Activated CD8-positive, alpha-beta memory T cell treated with anti-CD3 and anti-CD28 coated beads, Interleukin-2, amount 10 ng/mL, durations not matched to agents 7 days and 5 days (primary cell): ENCODE measurements at regions not wholly inside any gene's neighbourhood (a gene's known extent, or its start where the extent isn't known, plus 50 kb on each side); places are given as distances from the start of the nearest gene placed in this dataset.

ENCODE experiments used
- ATAC-seq: fragments of 150-1000 bp; cut with Tn5 transposase; one replicate; pipeline ENCODE4 v1.10.0; 2021; ENCODE audit warnings: moderate library complexity
- CTCF ChIA-PET: fragments of 350-600 bp; sonication (Branson Sonifier 250); formaldehyde crosslinking; loops from one replicate; lab custom pipeline; 2021; ENCODE audit warnings: antibody characterized with exemption; lab: Charles Lee
- DNase-seq: peaks from one replicate; pipeline ENCODE4 v3.0.0-alpha.2; 2020
- H3K27ac Mint-ChIP-seq: one replicate; pipeline ENCODE4 v1.8.0; 2021; ENCODE audit warnings: mild to moderate bottlenecking, mixed read lengths
- H3K27me3 Mint-ChIP-seq: one replicate; pipeline ENCODE4 v1.8.0; 2021; ENCODE audit warnings: mixed read lengths
- H3K36me3 Mint-ChIP-seq: one replicate; pipeline ENCODE4 v1.8.0; 2021; ENCODE audit warnings: mild to moderate bottlenecking, mixed read lengths
- H3K4me1 Mint-ChIP-seq: one replicate; pipeline ENCODE4 v1.8.0; 2021; ENCODE audit warnings: mixed read lengths
- H3K4me3 Mint-ChIP-seq: one replicate; pipeline ENCODE4 v1.8.0; 2021; ENCODE audit warnings: mild to moderate bottlenecking, moderate library complexity, mixed read lengths
- H3K9me3 Mint-ChIP-seq: one replicate; pipeline ENCODE4 v1.8.0; 2022; ENCODE audit warnings: low read depth, mixed read lengths

DNA sequence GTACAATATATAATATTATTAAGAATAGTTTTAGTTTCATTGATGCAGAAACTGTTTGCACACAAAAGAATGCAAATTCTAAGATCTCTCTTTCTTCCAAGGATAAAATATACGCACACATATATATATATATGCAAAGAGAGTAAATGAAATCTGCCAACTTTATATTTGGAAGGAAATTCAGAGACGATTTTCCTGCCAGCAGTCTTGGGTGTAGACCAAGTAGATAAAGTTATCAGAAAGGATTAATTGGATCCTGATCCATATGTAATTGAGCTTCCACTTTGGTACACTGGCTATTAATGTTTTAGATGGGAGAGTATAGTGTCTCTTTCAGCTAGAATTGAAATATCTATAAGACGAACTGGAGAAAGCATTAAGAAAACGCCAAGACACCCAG lies 295.4 kb upstream of the IL12A start:
- ATAC-seq (no peak), DNase-seq (no peak)
- Mint-ChIP-seq H3K4me3 (no peak overlapping the region), H3K9me3 (peaks cover 3% of the 10 kb centered on the region), H3K4me1 (no peaks in the 10 kb centered on the region), H3K36me3 (no peaks in the 10 kb centered on the region), H3K27me3 (no peaks in the 10 kb centered on the region), H3K27ac (no peak overlapping the region)
- CTCF ChIA-PET, result no interaction called here

DNA sequence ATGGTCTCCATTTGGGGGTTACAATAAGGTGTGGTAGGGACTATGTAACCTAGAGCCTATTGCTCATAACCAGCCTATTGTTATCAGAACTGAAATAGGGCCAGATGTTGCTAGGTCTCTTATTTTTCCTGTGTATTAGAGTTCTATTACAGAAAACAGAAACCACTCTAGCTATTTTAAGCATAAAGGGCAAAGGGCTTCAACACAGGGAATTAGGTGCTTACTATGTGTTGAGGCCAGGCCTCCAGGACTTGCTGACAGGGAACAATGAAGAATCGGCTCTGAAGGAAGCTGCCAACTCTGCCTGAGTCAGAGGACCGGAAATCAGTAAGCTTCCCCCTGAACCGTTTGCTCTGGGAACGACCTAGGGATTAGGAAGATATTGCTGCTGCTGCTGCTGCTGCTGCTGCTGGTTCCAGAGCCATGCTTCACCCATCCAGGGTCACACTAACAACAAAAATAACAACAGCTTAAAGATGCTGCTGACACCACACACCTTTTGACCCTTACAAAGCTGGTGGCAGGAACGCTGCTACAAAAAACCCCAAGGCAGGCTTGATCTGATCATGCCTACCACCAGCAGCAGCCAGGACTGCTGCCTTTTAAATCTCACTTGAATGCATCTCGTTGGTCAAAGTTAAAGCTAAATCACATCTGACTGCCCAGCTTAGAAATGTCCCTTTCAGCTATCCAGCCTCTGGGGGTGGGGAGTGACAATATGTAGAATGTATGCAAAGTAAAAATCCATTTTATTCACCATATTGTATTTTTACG lies 276.9 kb upstream of the IL12A start:
- no peak for DNase-seq
- Mint-ChIP-seq H3K4me1 (no peaks in the 10 kb centered on the region), H3K36me3 (no peaks in the 10 kb centered on the region), H3K4me3 (no peak overlapping the region), H3K27me3 (no peaks in the 10 kb centered on the region), H3K27ac (no peak overlapping the region), H3K9me3 (no peaks in the 10 kb centered on the region)
- no peak for ATAC-seq
- CTCF ChIA-PET, result no interaction called here

DNA sequence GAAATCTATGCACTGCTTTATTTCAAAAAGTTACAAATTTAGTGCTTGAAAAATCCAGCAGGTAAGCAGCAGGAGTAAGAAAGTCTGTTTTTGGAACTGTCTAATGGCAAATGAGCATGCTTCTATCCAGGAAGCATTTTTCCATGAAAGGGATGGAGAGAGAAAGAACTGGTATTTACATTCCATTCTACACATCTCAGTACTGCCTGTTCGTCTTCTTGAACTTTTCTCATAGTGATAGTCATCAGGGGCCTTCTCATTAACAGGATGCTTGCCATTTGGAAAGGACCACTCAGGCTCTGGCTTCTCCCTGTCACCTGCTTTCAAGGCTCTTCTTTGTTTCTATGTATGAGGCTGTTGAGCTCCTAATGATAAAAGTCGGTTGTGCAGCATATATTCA lies 267.3 kb upstream of the IL12A start:
- H3K36me3 Mint-ChIP-seq, result no peaks in the 10 kb centered on the region
- ATAC-seq (no peak), DNase-seq (no peak)
- no peak overlapping the region for H3K4me3 Mint-ChIP-seq
- H3K27ac Mint-ChIP-seq, result no peak overlapping the region
- no peaks in the 10 kb centered on the region for H3K27me3 Mint-ChIP-seq
- H3K4me1 Mint-ChIP-seq, result no peaks in the 10 kb centered on the region
- H3K9me3 Mint-ChIP-seq, result no peaks in the 10 kb centered on the region
- CTCF ChIA-PET, result no interaction called here

DNA sequence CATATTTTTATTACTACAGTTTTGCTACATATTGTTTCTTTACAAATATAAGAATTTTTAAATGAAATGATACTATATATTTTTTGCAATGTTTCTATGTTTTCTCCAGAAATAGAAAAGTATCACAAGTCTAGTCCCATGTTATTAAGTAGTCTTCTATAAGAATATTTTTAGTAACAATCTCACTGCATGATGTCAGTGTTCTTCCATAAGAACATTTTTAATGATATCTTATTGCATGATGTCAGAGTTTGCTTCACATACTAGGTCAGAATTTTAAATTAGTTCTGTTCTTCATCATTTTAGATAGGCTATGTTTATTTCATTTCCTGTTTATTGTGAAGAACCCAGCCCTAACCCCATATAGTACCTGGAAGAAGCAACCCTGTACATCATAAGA lies 265.3 kb upstream of the IL12A start:
- Mint-ChIP-seq H3K4me3 (no peak overlapping the region), H3K27ac (no peak overlapping the region), H3K4me1 (no peaks in the 10 kb centered on the region), H3K9me3 (no peaks in the 10 kb centered on the region), H3K36me3 (no peaks in the 10 kb centered on the region), H3K27me3 (no peaks in the 10 kb centered on the region)
- CTCF ChIA-PET, result no interaction called here
- no peak for ATAC-seq
- no peak for DNase-seq

DNA sequence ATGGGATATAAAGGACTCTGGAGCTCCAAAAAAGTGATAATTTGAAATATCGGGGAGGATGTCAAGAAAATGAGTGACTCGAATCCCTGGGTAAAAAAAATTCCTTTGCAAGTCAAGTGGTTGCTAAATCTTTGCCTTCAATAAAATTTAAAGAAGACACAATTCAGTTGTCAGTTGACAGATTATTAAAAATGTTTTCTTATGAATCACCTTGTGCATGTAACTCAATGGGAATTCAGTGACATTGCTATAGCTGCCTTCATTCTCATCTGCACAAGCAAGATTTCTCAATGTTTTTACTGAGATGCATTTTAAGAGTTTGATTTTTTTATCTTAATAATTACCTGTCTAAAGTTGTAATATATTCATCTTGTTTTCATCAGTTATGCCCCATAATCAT lies 264.0 kb upstream of the IL12A start:
- Mint-ChIP-seq H3K27ac (no peak overlapping the region), H3K27me3 (no peaks in the 10 kb centered on the region), H3K9me3 (no peaks in the 10 kb centered on the region), H3K4me3 (no peak overlapping the region), H3K36me3 (no peaks in the 10 kb centered on the region), H3K4me1 (no peaks in the 10 kb centered on the region)
- ATAC-seq (no peak), DNase-seq (no peak)
- CTCF ChIA-PET, result no interaction called here

DNA sequence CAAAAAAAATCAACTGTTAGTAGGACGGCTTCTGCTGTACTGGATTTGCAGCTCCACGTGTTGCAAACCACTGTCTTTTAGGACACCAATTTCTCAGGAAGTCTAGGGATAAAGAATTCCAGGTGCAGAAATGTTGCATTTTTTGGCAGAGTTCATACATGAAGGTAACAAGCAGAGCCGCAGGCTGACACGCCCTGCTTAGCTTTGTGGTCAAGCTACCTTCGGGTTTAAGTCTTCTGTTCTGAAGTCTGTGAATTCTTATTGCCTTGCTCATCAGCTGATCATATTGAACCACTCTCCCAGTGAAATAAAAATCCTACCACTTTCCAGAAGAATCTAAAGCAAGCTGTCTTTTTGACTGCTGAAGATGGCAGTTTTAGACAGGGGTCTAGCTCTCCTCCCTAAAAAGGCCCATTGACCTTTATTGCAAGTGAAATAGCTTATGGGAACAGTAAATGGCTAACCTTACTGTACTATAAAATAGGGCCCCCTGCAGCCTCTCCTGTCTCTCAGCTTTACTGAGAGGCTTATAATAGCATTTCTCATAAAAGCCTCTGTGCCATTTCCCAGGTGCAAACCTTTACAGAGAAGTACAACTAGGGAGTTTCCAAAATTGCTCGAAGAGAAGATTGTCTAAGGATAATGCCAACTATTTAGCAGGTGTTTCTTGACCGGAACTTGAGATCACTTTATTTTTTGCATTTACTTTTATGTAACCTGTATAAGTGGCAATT lies 262.2 kb upstream of the IL12A start:
- CTCF ChIA-PET, result no interaction called here
- Mint-ChIP-seq H3K4me3 (no peak overlapping the region), H3K27ac (no peak overlapping the region), H3K9me3 (no peaks in the 10 kb centered on the region), H3K4me1 (no peaks in the 10 kb centered on the region), H3K36me3 (no peaks in the 10 kb centered on the region), H3K27me3 (no peaks in the 10 kb centered on the region)
- ATAC-seq, result no peak
- DNase-seq, result no peak

DNA sequence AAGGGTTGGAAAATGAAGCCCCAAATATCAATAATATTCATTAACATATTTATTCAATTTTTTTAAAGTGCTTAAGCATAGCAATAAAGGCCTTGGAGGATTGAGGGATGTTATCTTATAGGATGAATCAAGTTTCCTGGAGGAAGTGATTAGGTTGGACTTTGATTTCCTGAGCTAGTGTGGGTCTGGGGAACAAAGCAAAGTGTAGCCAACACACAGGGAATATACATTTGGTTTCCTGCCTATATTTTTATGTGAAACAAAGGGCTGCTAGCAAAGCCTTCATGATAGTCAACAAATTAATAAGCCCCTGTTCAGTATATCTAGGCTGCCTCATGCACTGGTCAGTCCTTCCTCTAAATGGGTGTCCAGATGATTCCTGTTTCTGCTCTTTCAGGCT lies 261.1 kb upstream of the IL12A start:
- Mint-ChIP-seq H3K27ac (no peak overlapping the region), H3K27me3 (no peaks in the 10 kb centered on the region), H3K36me3 (no peaks in the 10 kb centered on the region), H3K9me3 (no peaks in the 10 kb centered on the region), H3K4me3 (no peak overlapping the region), H3K4me1 (no peaks in the 10 kb centered on the region)
- CTCF ChIA-PET, result no interaction called here
- ATAC-seq (no peak), DNase-seq (no peak)

DNA sequence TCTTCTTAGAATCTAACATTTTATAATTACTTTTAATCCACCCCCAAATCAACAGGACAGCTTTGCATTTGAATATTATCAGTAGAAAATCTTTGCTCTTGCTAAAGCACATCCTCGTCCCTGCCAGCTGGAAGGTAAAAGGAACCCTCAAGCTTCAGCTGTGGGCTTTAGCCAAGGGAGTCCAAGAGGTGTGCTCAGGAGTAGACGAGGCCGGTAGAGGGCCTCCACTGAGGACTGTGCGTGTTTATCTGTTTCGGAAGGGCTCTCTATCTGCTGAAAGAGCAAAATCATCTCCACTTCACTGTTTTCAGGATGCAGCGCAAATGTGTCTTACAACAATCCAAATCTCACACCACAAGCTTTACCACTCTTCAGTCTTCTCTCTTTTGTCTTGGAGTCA lies 257.4 kb upstream of the IL12A start:
- Mint-ChIP-seq H3K9me3 (no peaks in the 10 kb centered on the region), H3K4me3 (no peak overlapping the region), H3K27me3 (no peaks in the 10 kb centered on the region), H3K36me3 (no peaks in the 10 kb centered on the region), H3K4me1 (no peaks in the 10 kb centered on the region), H3K27ac (no peak overlapping the region)
- DNase-seq, result no peak
- CTCF ChIA-PET, result no interaction called here
- ATAC-seq, result no peak

DNA sequence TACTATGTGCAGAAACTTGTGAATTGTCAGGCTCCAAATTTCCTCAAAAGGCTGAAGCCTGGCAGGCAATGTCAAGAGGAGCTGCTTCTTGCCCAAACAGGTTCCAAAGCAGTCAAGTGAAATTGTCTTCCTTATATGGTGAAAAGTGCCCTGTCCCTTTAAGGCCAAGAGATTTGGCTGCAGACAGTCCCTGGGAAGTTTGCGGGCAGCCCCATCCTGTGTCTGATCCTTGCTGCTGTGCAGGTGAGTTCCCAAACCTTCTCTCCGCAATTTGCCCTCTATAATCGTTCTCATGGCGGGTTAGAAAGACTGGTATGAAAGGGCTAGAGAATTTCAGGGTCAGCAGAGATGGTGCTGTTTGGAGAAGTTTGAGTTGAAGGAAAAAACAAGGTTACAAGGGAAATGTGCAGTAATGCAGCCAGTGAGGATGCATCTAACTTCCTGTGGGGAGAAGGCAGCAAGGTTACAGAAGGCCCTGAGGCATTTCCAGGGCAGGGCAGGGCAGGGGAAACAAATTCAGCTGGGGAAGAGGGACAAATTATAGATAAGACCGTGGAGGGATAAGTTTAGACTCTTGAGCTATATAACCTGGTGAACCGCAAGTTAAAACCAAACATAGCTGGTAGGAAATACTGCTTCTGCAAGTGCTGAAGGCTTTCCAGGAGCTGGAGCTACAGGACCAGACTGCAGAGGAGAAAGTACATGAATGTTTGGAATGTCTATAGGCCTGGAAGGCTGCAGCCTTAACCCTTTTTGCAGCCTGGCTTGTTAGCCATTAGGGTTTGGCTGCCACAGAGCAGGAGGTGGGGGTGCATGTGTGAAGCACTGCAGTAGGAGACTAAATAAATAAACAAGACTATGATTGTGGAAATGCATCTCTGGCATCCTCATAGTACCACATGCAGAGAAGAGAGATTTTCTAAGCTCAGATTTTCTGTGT lies 256.2 kb upstream of the IL12A start:
- Mint-ChIP-seq H3K4me3 (no peak overlapping the region), H3K27ac (no peak overlapping the region), H3K27me3 (no peaks in the 10 kb centered on the region), H3K9me3 (no peaks in the 10 kb centered on the region), H3K4me1 (no peaks in the 10 kb centered on the region), H3K36me3 (no peaks in the 10 kb centered on the region)
- DNase-seq (no peak), ATAC-seq (no peak)
- CTCF ChIA-PET, result no interaction called here

DNA sequence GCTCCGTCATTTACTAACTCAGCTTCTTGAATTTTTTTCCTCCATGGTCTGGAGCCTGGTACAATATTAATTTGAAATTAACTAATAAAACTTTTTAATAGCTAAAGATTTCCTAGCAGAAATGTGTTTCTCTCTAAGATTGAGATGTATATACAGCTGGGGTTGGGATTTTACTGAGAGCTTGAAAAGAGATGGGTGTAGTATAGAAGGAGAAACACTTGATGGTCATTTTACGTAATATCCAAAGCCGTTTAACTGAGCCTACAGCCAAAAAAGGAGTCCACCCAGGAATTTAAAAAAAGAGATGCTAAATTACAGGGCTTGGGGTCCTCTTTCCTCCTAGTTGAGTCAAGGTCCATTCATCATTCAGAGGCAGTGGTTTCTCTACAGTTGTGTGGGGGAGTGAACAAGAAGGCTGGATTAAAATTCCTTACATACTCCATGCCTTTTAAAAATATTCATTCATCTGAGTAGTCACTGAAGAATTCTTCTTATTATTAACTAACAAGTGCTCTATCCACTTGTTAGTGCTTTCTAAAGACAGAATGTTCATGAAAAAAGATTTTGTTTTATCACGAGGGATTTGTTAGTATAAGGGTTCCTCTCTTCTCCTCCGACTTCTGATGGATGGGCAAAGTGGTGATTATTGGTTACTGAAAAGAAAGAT lies 255.3 kb upstream of the IL12A start:
- CTCF ChIA-PET, result no interaction called here

DNA sequence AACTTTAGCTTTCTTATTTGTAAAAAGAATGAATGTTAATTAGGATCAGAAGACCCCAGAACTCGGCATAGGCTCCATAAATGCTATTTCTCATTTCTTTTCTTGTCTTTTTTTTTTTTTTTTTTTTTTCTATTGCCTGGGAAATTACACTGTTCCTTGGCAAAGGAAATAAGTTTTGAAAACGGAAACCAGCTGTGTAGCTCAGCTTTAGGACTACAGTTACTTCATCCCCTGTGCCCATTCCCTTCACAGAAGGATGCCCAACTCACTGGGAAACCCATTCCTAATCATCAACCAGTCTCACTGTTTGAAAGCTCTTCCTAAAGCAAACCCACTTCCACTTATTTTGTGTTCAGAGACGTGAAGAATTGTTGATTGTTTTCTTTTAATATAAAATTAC lies 254.0 kb upstream of the IL12A start:
- CTCF ChIA-PET, result no interaction called here
- ATAC-seq, result no peak

More for the DNA sequence above, 255.3 kb upstream of the IL12A start:
- H3K27ac Mint-ChIP-seq, result no peak overlapping the region
- no peaks in the 10 kb centered on the region for H3K27me3 Mint-ChIP-seq
- H3K36me3 Mint-ChIP-seq, result no peaks in the 10 kb centered on the region
- H3K4me1 Mint-ChIP-seq, result no peaks in the 10 kb centered on the region
- no peaks in the 10 kb centered on the region for H3K9me3 Mint-ChIP-seq
- H3K4me3 Mint-ChIP-seq, result no peak overlapping the region
- DNase-seq (no peak), ATAC-seq (no peak)

DNA sequence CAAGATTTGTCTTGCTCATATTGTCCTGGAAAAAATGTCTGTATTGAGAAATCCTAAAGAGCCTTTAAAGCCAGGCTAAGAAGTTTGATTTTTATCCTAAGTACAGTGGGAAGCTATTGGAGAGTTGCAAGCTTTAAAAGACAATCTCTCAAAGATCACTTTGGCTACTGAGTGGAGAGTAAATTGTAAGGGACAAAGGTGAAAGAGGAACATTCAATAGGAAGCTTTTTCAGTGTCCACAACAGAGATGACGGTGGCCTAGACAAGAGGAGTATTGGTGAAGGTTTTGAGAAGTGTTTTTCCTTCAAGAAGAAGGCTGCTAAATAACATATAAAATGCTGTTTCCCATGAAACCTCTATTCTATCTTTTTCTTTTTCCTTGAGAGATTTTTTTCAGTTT lies 249.5 kb upstream of the IL12A start:
- no peaks in the 10 kb centered on the region for H3K27me3 Mint-ChIP-seq
- ATAC-seq, result no peak
- H3K27ac Mint-ChIP-seq, result no peak overlapping the region
- H3K36me3 Mint-ChIP-seq, result no peaks in the 10 kb centered on the region
- no peak for DNase-seq
- H3K9me3 Mint-ChIP-seq, result peaks cover 2% of the 10 kb centered on the region
- CTCF ChIA-PET, result no interaction called here
- no peak overlapping the region for H3K4me3 Mint-ChIP-seq
- no peaks in the 10 kb centered on the region for H3K4me1 Mint-ChIP-seq

More for the DNA sequence above, 254.0 kb upstream of the IL12A start:
- Mint-ChIP-seq H3K4me1 (no peaks in the 10 kb centered on the region), H3K4me3 (no peak overlapping the region), H3K27me3 (no peaks in the 10 kb centered on the region), H3K27ac (no peak overlapping the region), H3K9me3 (no peaks in the 10 kb centered on the region), H3K36me3 (no peaks in the 10 kb centered on the region)
- no peak for DNase-seq

DNA sequence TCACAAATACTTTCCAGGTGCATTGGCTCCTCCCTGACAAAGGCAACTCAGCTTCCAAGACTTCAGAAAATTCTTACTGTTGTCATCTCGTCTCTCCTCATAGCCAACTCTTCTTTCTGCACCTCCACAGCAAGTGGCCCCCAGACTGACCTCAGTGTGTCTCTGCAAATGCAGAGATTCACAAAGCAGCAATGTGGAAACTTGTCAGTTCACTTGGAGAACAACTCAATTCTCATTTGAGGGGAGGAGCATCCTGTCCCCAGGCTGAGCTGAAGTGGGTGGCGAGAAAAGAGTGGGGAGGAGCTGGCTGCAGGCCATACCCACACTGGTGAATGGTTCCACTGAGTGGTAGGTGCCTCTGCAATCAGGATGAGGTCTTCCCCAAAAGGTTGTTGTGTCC lies 248.7 kb upstream of the IL12A start:
- CTCF ChIA-PET, result no interaction called here
- DNase-seq (no peak), ATAC-seq (no peak)
- Mint-ChIP-seq H3K4me1 (no peaks in the 10 kb centered on the region), H3K36me3 (no peaks in the 10 kb centered on the region), H3K4me3 (no peak overlapping the region), H3K9me3 (peaks cover 2% of the 10 kb centered on the region), H3K27ac (no peak overlapping the region), H3K27me3 (no peaks in the 10 kb centered on the region)
